Upper lobe of left lung (tissue), 6 donors: ENCODE measurements at regions not wholly inside any gene's neighbourhood (a gene's known extent, or its start where the extent isn't known, plus 50 kb on each side); places are given as distances from the start of the nearest gene placed in this dataset.
"Not testable (repeated sequence)": the region's sequence is repeated elsewhere in the genome, so short reads cannot be mapped to it uniquely, and the experiment has no call there.

Experiments
- ATAC-seq, 2 donors: fragments of 200-7000 bp; cut with Tn5 transposase; one replicate each; pipeline ENCODE4 v1.9.1; 2022; ENCODE audit warnings: mild to moderate bottlenecking in 2 of 2, moderate library complexity in 2 of 2; ENCODE audit not compliant: low FRiP score in 2 of 2
- DNase-seq, 2 donors: peaks; one replicate each; pipeline ENCODE4 v3.0.0-alpha.2; 2019 to 2020
- H3K27ac ChIP-seq, 4 donors: fragments of 200-600 bp; sonication (generic); one replicate each; pipeline ENCODE4 v1.5.1; 2016 to 2019
- H3K27me3 ChIP-seq, 4 donors: fragments of 200-600 bp; sonication (generic); one replicate each; pipeline ENCODE4 v1.5.1; 2017 to 2019
- H3K36me3 ChIP-seq, 4 donors: fragments of 200-600 bp; sonication (generic); one replicate each; pipeline ENCODE4 v1.5.1; 2016 to 2019
- H3K4me1 ChIP-seq, 4 donors: fragments of 200-600 bp; sonication (generic); one replicate each; pipeline ENCODE4 v1.5.1; 2018 to 2019
- H3K4me3 ChIP-seq, 4 donors: fragments of 200-600 bp; sonication (generic); one replicate each; pipeline ENCODE4 v1.5.1; 2017 to 2019; ENCODE audit warnings: mild to moderate bottlenecking in 2 of 4, moderate library complexity in 1 of 4
- H3K9me3 ChIP-seq, 4 donors: fragments of 200-600 bp; sonication (generic); one replicate each; pipeline ENCODE4 v1.5.1; 2018 to 2019
- CTCF ChIP-seq, 6 experiments: fragments of 450-650 bp in 4 of 6; fragments of 200-600 bp in 2 of 6; sonication (generic) in 2 of 6; IDR thresholded peaks; one replicate each; pipeline ENCODE4 v1.5.1; 2016 to 2019; ENCODE audit warnings: antibody characterized with exemption in 6 of 6
- EP300 ChIP-seq, 4 donors: sonication (generic); formaldehyde crosslinking; IDR thresholded peaks; one replicate each; pipeline ENCODE4 v1.5.1; 2017; ENCODE audit warnings: antibody characterized with exemption in 4 of 4, control low read depth in 2 of 4
- POLR2A ChIP-seq, 4 donors: fragments of 450-650 bp; IDR thresholded peaks; one replicate each; pipeline ENCODE4 v1.5.1; 2016 to 2017; ENCODE audit warnings: antibody characterized with exemption in 4 of 4, mild to moderate bottlenecking in 2 of 4
- POLR2AphosphoS5 ChIP-seq, 2 donors: sonication (generic); formaldehyde crosslinking; IDR thresholded peaks; one replicate each; pipeline ENCODE4 v1.5.1; 2017; ENCODE audit warnings: antibody characterized with exemption in 2 of 2
- WGBS, 2 donors: methylation state at CpG; one replicate each; pipeline ENCODE4 v1.1.5; 2017 to 2018; 5-methylcytosine and 5-hydroxymethylcytosine counted together
- donor health status: DM: no; HTN: no; CAD: no; lungs with moderate emphysema.
- donor health status: DM: no; HTN: yes; CAD: no; lungs with severe emphysema.

GRCh38 chr1:98286656-98287055 lies 365.8 kb upstream of the DPYD start:
- TF ChIP-seq EP300 (IDR thresholded peaks at IDR 0.05) = no peak
- no peak for TF ChIP-seq POLR2A (IDR thresholded peaks at IDR 0.05)
- TF ChIP-seq POLR2AphosphoS5 (IDR thresholded peaks at IDR 0.05) = no peak
- TF ChIP-seq CTCF (IDR thresholded peaks at IDR 0.05) = no peak
- Histone ChIP-seq H3K36me3 (no peaks in the 10 kb centered on the region), H3K4me1 (no peaks in the 10 kb centered on the region), H3K9me3 (no peaks in the 10 kb centered on the region), H3K27ac (no peak overlapping the region), H3K27me3 (no peaks in the 10 kb centered on the region), H3K4me3 (no peak overlapping the region)
- 56 to 61% methylated on average over 1 of the region's 1 CpG for WGBS, 2 donors
- DNase-seq (no peak), ATAC-seq (no peak)

- DNase-seq, H3K27me3 ChIP-seq, H3K4me3 ChIP-seq, ATAC-seq, H3K4me1 ChIP-seq, H3K36me3 ChIP-seq, H3K9me3 ChIP-seq, H3K27ac ChIP-seq: not testable (repeated sequence)
- 36 to 43% methylated on average over 2 of the region's 2 CpGs for WGBS, 2 donors
These were observed 364.5 kb upstream of the DPYD start for GRCh38 chr1:98285286-98285685.

GRCh38 chr1:98280049-98280448 lies 359.2 kb upstream of the DPYD start:
- Histone ChIP-seq H3K4me3 (no peak overlapping the region), H3K27me3 (no peaks in the 10 kb centered on the region), H3K36me3 (no peaks in the 10 kb centered on the region), H3K9me3 (no peaks in the 10 kb centered on the region), H3K27ac (no peak overlapping the region), H3K4me1 (no peaks in the 10 kb centered on the region)
- ATAC-seq (no peak), DNase-seq (no peak)
- 78 to 82% methylated on average over 4 of the region's 4 CpGs for WGBS, 2 donors
- no peak for TF ChIP-seq POLR2AphosphoS5 (IDR thresholded peaks at IDR 0.05)
- TF ChIP-seq EP300 (IDR thresholded peaks at IDR 0.05) = no peak
- no peak for TF ChIP-seq POLR2A (IDR thresholded peaks at IDR 0.05)
- TF ChIP-seq CTCF (IDR thresholded peaks at IDR 0.05) = no peak

GRCh38 chr1:98278055-98278454 lies 357.2 kb upstream of the DPYD start:
- 79 to 84% methylated on average over 3 of the region's 3 CpGs for WGBS, 2 donors

GRCh38 chr1:98277118-98277517 lies 356.3 kb upstream of the DPYD start:
- H3K4me3 ChIP-seq = no peak overlapping the region
- H3K27me3 ChIP-seq = no peaks in the 10 kb centered on the region
- TF ChIP-seq EP300 (IDR thresholded peaks at IDR 0.05) = no peak
- TF ChIP-seq POLR2AphosphoS5 (IDR thresholded peaks at IDR 0.05) = no peak
- no peak for TF ChIP-seq CTCF (IDR thresholded peaks at IDR 0.05)
- no peak for TF ChIP-seq POLR2A (IDR thresholded peaks at IDR 0.05)
- no peaks in the 10 kb centered on the region for H3K9me3 ChIP-seq
- no peaks in the 10 kb centered on the region for H3K36me3 ChIP-seq
- DNase-seq = no peak
- 52 to 78% methylated on average over 2 of the region's 2 CpGs for WGBS, 2 donors
- no peak for ATAC-seq
- no peak overlapping the region for H3K27ac ChIP-seq
- no peaks in the 10 kb centered on the region for H3K4me1 ChIP-seq

More at GRCh38 chr1:98278055-98278454, 357.2 kb upstream of the DPYD start:
- no peaks in the 10 kb centered on the region for H3K27me3 ChIP-seq
- ATAC-seq (no peak), DNase-seq (no peak)
- no peak overlapping the region for H3K4me3 ChIP-seq
- no peaks in the 10 kb centered on the region for H3K9me3 ChIP-seq
- H3K27ac ChIP-seq = no peak overlapping the region
- H3K36me3 ChIP-seq = no peaks in the 10 kb centered on the region
- H3K4me1 ChIP-seq = no peaks in the 10 kb centered on the region
- no peak for TF ChIP-seq CTCF (IDR thresholded peaks at IDR 0.05)
- no peak for TF ChIP-seq EP300 (IDR thresholded peaks at IDR 0.05)
- no peak for TF ChIP-seq POLR2AphosphoS5 (IDR thresholded peaks at IDR 0.05)
- TF ChIP-seq POLR2A (IDR thresholded peaks at IDR 0.05) = no peak
